SK-N-MC (cell line): ENCODE measurements at regions not wholly inside any gene's neighbourhood (a gene's known extent, or its start where the extent isn't known, plus 50 kb on each side); places are given as distances from the start of the nearest gene placed in this dataset.
"Not testable (repeated sequence)": the region's sequence is repeated elsewhere in the genome, so short reads cannot be mapped to it uniquely, and the experiment has no call there.

Experiments
- DNase-seq: peaks from one replicate; pipeline ENCODE4 v3.0.0-alpha.2; 2011; ENCODE audit warnings: low read depth, low spot score
- H3K27ac ChIP-seq: fragments of 200-600 bp; sonication (generic); 2 replicates; pipeline ENCODE4 v1.5.1; 2016; ENCODE audit warnings: mixed run types
- H3K36me3 ChIP-seq: fragments of 200-600 bp; sonication (generic); 2 replicates; pipeline ENCODE4 v1.6.1; 2017; ENCODE audit warnings: antibody characterized with exemption, low read length, mixed read lengths; ENCODE audit not compliant: insufficient read depth
- H3K4me3 ChIP-seq: fragments of 200-600 bp; sonication (generic); 2 replicates; pipeline ENCODE4 v1.5.1; 2016
- H3K9ac ChIP-seq: fragments of 200-600 bp; sonication (generic); 2 replicates; pipeline ENCODE4 v1.8.0; 2017; ENCODE audit warnings: mixed run types, mixed read lengths; ENCODE audit not compliant: insufficient read length
- H3K9me3 ChIP-seq: fragments of 200-600 bp; sonication (generic); 2 replicates; pipeline ENCODE4 v1.6.1; 2017; ENCODE audit warnings: low read depth, mild to moderate bottlenecking, antibody characterized with exemption, low read length, moderate library complexity, mixed read lengths
- EZH2 ChIP-seq: fragments of 200-600 bp; sonication (generic); IDR thresholded peaks from one replicate; pipeline ENCODE4 v1.6.1; 2017; ENCODE audit warnings: antibody characterized with exemption
- FOXP2 ChIP-seq: optimal IDR thresholded peaks from 2 replicates; pipeline ENCODE3; 2011; ENCODE audit warnings: mild to moderate bottlenecking, moderate library complexity; ENCODE audit not compliant: insufficient read depth; ENCODE audit errors: extremely low read length, control extremely low read depth
- POLR2AphosphoS5 ChIP-seq: IDR thresholded peaks from 2 replicates; pipeline ENCODE4 v1.6.1; 2012; ENCODE audit warnings: mild to moderate bottlenecking, low read depth, low read length, borderline replicate concordance

- DNase-seq = no peak
- Histone ChIP-seq H3K36me3 (no peaks in the 10 kb centered on the region), H3K4me3 (no peak overlapping the region), H3K9ac (no peak overlapping the region), H3K27ac (no peak overlapping the region), H3K9me3 (no peaks in the 10 kb centered on the region)
- TF ChIP-seq FOXP2 (no peak), EZH2 (no peak), POLR2AphosphoS5 (no peak)
These were observed 447.0 kb downstream of the SOX11 start for GRCh38 chr2:6139142-6139541.

- no peaks in the 10 kb centered on the region for H3K36me3 ChIP-seq
- no peak overlapping the region for H3K27ac ChIP-seq
- no peak for DNase-seq
- H3K4me3 ChIP-seq = no peak overlapping the region
- H3K9ac ChIP-seq = no peak overlapping the region
- H3K9me3 ChIP-seq = no peaks in the 10 kb centered on the region
- no peak for TF ChIP-seq EZH2
- TF ChIP-seq POLR2AphosphoS5 = no peak
- TF ChIP-seq FOXP2 = no peak
These were observed 447.7 kb downstream of the SOX11 start for GRCh38 chr2:6139916-6140315.

GRCh38 chr2:6140509-6140908 is 448.3 kb downstream of the SOX11 start:
- no peak overlapping the region for H3K27ac ChIP-seq
- no peak for DNase-seq
- no peak overlapping the region for H3K9ac ChIP-seq
- no peaks in the 10 kb centered on the region for H3K36me3 ChIP-seq
- TF ChIP-seq FOXP2 (no peak), EZH2 (no peak), POLR2AphosphoS5 (no peak)
- H3K4me3 ChIP-seq = no peak overlapping the region
- H3K9me3 ChIP-seq = no peaks in the 10 kb centered on the region

GRCh38 chr2:6143812-6144211 is 451.6 kb downstream of the SOX11 start:
- Histone ChIP-seq H3K4me3 (no peak overlapping the region), H3K9me3 (no peaks in the 10 kb centered on the region), H3K36me3 (no peaks in the 10 kb centered on the region), H3K9ac (no peak overlapping the region), H3K27ac (no peak overlapping the region)
- TF ChIP-seq EZH2 = no peak
- no peak for TF ChIP-seq POLR2AphosphoS5
- DNase-seq = no peak

GRCh38 chr2:6147215-6147614 is 455.0 kb downstream of the SOX11 start:
- H3K9me3 ChIP-seq, DNase-seq, H3K27ac ChIP-seq, H3K36me3 ChIP-seq, H3K9ac ChIP-seq, H3K4me3 ChIP-seq: not testable (repeated sequence)

GRCh38 chr2:6148882-6149281 is 456.7 kb downstream of the SOX11 start:
- DNase-seq = no peak
- H3K4me3 ChIP-seq = no peak overlapping the region
- H3K9me3 ChIP-seq = no peaks in the 10 kb centered on the region
- H3K27ac ChIP-seq = no peak overlapping the region
- no peak for TF ChIP-seq POLR2AphosphoS5
- TF ChIP-seq EZH2 = no peak
- no peak for TF ChIP-seq FOXP2
- H3K9ac ChIP-seq = no peak overlapping the region
- H3K36me3 ChIP-seq = no peaks in the 10 kb centered on the region

GRCh38 chr2:6159606-6160005 is 467.4 kb downstream of the SOX11 start:
- Histone ChIP-seq H3K9me3 (no peaks in the 10 kb centered on the region), H3K27ac (no peak overlapping the region), H3K4me3 (no peak overlapping the region), H3K9ac (no peak overlapping the region), H3K36me3 (no peaks in the 10 kb centered on the region)
- TF ChIP-seq POLR2AphosphoS5 (no peak), FOXP2 (no peak), EZH2 (no peak)
- DNase-seq = no peak

- Histone ChIP-seq H3K4me3 (no peak overlapping the region), H3K9ac (no peak overlapping the region), H3K9me3 (no peaks in the 10 kb centered on the region), H3K27ac (no peak overlapping the region), H3K36me3 (no peaks in the 10 kb centered on the region)
- DNase-seq = no peak
- TF ChIP-seq POLR2AphosphoS5 (no peak), EZH2 (no peak), FOXP2 (no peak)
These were observed 471.7 kb downstream of the SOX11 start for GRCh38 chr2:6163932-6164331.

- Histone ChIP-seq H3K27ac (no peak overlapping the region), H3K9ac (no peak overlapping the region), H3K9me3 (no peaks in the 10 kb centered on the region), H3K4me3 (no peak overlapping the region), H3K36me3 (no peaks in the 10 kb centered on the region)
- TF ChIP-seq FOXP2 (no peak), EZH2 (no peak), POLR2AphosphoS5 (no peak)
- DNase-seq = no peak
These were observed 473.0 kb downstream of the SOX11 start for GRCh38 chr2:6164986-6165747.
